CD4-positive, alpha-beta T cell treated with Interferon alpha-2 for 1 hour (primary cell): ENCODE measurements at regions not wholly inside any gene's neighbourhood (a gene's known extent, or its start where the extent isn't known, plus 50 kb on each side); places are given as distances from the start of the nearest gene placed in this dataset.

Experiments used
- DNase-seq, 2 donors: peaks; one replicate each; pipeline ENCODE4 v3.0.0-alpha.2; 2020 to 2022

- DNase-seq: no peak
These were observed 51.5 kb upstream of the TMEM200A start for GRCh38 chr6:130314271-130314670.

DNA sequence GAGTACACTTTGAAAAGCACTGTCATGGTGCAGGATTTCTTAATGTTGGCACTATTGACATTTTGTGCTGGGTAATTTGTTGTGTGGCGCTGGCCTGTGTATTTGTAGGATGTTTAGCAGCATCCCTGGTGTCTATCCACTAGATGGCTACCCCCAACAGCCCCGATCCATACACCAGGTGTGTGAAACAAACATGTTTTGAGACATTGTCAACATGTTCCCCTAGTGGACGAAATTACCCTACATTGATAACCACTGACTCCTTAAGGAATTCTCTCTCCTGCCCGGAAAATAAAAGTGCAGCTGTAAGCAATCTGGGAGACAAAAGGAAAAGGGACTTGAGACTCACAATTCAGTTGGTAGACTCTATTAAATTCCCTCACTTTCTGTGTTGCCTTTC is 52.6 kb upstream of the TMEM200A start:
- DNase-seq: no peak

- DNase-seq: no peak
These were observed 56.8 kb upstream of the TMEM200A start for GRCh38 chr6:130309028-130309427.

DNA sequence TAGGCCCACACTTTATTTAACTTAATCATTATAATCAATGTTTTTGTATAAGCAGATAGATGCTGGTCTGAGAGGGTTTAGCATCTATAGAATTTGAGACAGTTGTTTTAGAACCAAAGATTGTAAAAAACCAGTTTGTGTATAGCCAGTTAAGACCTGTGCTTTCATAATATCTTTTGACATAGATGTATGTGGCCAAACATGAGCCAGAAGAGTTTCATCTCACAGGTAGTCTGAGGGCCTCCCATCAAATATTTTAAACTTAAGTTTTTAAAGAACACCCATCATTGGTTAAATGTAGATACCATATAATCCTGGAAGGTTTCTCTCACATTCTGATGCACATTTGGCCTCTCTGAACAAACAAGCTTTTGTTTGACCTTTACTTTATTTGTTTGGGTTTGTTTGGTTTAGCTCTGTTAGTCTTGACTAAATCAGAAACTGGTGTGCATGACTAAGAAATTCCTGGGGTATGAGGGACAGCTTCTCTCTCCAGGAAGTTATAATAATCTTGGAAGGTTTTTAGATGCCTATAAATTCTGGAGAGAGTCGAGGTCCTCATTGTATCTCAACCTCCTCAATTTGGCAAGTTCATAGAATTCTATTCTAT is 58.0 kb upstream of the TMEM200A start:
- no peak for DNase-seq

DNA sequence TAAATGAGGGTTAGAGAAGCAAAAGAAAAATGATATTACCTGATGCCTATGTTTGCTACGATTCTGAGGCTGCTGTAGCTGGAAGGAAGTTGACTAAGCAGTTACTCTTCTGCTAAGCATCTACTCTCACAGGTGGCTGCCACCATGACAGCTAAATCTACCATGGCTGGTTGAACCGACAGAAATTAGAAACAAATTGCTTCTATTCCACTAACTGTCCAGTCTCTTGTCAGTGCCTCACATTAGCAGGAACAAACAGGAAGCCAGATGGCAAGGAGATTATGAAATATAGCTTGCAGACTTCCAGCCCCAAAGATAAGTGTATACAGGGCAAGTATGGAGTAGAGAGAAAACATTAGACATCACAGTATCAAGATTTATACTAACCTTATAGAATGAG is 59.4 kb upstream of the TMEM200A start:
- no peak for DNase-seq

- DNase-seq: no peak
These were observed 62.4 kb upstream of the TMEM200A start for GRCh38 chr6:130303431-130303830.

DNA sequence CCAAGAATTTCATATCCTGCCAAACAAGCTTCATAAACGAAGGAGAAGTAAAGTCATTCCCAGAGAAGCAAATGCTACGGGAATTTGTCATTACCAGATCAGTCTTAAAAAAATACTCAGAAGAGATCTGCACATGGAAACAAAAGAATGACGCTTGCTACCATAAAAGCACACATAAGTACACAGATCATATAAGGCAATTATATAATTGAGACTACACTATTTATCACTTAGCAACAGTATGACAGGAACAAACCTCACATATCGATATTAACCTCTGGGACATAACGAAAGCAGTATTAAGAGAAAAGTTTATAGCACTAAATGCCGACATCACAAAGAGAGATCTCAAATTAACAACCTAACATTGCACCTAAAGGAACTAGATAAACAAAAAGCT is 67.6 kb upstream of the TMEM200A start:
- DNase-seq: no peak

GRCh38 chr6:130296854-130297253 is 69.0 kb upstream of the TMEM200A start:
- no peak for DNase-seq

- peak; percentile 3 to 64 for DNase-seq
These were observed 71.0 kb upstream of the SAMD3 start for GRCh38 chr6:130293800-130294199.

- DNase-seq: no peak
These were observed 65.3 kb upstream of the SAMD3 start for GRCh38 chr6:130288065-130288464.

GRCh38 chr6:130282234-130282995 is 59.7 kb upstream of the SAMD3 start:
- DNase-seq: peak; percentile 35 to 71

GRCh38 chr6:130276507-130276906 is 53.8 kb upstream of the SAMD3 start:
- DNase-seq: no peak

GRCh38 chr6:130274007-130274406 is 51.3 kb upstream of the SAMD3 start:
- DNase-seq: no peak
